ENCODE measurements at regions not wholly inside any gene's neighbourhood (a gene's known extent, or its start where the extent isn't known, plus 50 kb on each side); places are given as distances from the start of the nearest gene placed in this dataset.
"Not testable (repeated sequence)": the region's sequence is repeated elsewhere in the genome, so short reads cannot be mapped to it uniquely, and the experiment has no call there.

DNA sequence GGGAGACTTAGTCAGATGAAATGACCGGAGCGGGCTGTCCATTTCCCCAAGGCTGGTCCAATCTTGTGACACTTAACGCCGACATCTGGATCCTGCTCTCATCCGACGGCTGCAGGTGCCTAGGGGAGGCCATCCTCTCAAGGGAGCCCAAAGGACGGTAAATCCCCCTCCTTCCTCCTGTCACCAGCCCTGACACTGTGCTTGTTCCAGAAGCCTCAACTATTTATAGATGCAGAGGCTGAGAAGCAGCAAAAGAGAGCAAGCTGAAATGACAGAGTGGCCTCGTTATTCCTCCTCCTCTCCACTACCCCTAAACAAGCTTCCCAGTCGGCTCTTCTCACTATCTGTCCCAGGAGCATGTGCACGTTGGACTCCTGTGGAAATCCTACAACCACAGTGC is 533.7 kb downstream of the LIG4 start:
- DNase-seq (ENCODE audit: low read depth in 2 of 2, low spot score in 1 of 2) = no peak

DNA sequence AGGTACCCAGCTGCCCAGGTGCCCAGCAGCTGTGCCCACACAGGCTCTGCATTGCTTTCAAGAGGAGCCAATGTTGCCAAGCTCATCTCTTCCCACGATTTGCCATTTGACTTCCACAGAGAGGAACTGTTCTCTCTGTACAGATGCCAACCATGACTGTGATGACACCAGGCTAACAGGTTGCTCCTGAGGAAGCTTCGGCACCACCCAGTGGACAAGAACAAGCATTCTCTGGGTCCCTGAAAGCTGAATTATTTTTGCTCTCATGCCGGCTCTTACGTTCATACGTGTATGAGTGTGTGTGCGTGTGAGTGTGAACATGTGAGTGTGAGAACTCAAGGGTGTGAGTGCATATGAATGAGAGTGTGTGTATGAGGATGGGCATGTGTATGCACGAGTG is 535.2 kb downstream of the LIG4 start:
- no peak for DNase-seq (ENCODE audit: low read depth in 2 of 2, low spot score in 1 of 2)

GRCh38 chr13:107678075-107678689 is 537.2 kb downstream of the LIG4 start:
- DNase-seq (ENCODE audit: low read depth in 2 of 2, low spot score in 1 of 2) = no peak

DNA sequence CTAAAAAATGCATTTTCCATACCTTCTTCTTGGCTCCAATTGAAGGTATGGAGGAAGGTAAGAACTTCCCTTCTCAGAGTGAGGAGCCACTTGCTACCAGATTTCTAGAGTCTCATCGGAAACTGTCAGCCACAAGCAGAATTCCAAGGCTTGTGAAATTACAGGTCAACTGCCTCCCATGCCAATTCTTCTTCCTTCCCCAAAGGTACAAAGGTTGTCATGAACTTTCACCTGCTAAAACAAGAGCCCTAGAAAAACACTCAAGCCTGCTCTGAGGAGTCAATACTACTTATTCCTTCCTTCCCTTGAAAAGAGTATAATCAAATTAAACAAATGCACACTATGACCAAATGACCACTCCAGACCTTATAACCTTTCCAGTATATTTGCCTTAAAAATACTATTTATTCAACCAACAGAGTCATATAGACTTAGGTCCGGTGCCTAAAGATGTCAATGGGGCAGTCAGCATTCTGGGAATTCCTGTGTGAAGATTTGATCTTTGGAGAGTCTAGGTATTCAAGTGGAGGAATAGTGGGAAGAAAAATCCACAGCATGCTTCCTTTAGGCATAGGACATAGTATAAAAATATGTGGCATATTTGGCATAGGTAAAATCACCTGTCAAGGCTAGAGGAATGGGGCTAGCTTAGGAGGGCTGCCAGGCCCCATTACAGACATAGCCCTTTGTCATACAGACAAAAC is 539.3 kb downstream of the LIG4 start:
- no peak for DNase-seq (ENCODE audit: low read depth in 2 of 2, low spot score in 1 of 2)

DNA sequence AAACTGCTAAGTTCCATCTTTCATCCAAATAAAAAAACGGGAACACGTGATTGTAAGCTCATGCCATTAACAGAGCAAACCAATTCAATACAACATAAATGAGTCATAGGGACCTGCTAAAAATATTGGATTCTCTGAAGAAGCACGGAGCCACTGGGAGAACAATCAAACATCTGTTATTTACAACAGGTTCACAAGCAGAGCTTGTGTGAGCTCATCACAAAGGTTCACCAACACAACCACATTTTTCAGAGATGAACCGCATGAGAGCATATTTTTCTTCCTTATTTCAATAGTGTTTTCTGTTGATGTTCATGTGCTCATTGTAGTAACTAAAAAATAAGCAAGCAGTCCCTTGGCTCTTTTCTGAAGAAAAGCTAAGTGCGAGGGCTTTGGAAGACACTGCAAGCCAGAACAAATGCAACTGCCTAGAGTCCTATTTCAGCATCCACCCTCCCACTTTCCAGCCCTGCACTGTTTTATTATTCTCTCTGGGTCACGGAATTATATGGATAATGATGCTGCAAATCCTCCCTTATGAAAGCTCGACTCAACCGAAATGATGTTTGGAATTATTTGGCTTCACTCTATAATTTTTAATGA is 545.8 kb downstream of the LIG4 start:
- no peak for DNase-seq (ENCODE audit: low read depth in 2 of 2, low spot score in 1 of 2)

DNA sequence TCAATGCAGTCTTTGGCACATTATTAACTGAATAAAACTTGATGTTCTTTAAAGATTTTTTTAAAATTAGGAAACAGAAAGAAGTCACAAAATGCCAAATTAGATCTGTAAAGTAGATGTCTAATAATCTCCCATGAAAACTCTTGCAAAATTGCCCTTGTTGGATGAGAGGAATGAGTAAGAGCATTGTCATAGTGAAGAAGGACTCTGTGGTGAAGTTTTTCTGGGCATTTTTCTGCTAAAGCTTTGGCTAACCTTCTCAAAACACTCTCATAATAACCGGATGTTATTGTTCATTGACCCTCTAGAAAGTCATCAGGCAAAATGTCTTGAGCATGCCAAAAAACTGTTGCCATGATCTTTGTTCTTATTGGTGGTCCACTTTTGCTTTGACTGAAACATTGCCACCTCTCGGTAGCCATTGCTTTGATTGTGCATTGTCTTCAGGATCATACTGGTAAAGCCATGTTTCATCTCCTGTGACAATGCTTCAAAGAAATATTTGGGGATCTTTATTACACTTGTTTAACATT is 549.3 kb downstream of the LIG4 start:
- DNase-seq (ENCODE audit: low read depth in 2 of 2, low spot score in 1 of 2) = no peak

DNA sequence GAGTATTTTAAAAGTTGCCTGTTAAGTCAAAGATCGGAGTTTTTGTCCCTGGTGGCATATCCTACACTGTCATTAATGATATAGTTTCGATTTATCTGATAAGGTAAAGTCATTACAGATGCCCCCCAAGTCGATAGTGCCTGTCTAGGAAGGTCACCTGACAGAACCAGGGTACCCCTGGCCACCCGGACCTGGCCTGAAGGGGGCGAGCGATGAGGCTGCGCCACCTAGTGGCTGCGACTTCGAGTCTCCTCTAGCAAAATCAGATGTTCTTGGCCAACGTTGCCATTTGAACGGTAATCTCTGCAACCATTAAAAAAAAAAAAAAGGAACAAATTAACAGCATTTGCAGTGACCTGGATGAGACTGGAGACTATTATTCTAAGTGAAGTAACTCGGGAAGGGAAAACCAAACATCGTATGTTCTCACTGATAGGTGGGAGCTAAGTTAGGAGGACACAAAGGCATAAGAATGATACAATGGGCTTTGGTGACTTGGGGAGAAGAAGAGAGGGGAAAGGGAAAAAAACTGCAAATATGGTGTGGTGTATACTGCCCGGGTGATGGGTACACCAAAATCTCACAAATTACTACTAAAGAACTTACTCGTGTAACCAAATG is 565.1 kb downstream of the LIG4 start:
- DNase-seq (ENCODE audit: low read depth in 2 of 2, low spot score in 1 of 2) = no peak

- no peak for DNase-seq (ENCODE audit: low read depth in 2 of 2, low spot score in 1 of 2)
Observed at GRCh38 chr13:107649079-107649478, 566.3 kb downstream of the LIG4 start.

DNA sequence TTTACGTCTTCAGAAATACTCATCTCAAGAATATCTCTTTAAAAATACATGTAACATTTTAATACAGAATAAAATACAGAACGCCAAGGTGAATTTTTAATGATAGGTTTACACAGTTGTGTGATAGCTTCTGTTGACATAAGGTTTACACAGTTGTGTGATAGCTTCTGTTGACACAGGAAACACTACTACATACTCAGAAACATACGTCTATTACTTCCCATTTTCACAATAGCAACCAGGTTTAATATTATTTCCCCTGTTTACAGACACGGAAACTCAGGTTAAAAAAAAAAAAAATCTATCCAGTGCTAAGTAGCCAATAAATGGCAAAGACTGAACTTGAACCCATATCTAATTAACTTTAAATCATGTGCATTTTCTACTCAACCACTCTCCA is 571.2 kb downstream of the LIG4 start:
- DNase-seq (ENCODE audit: low read depth in 2 of 2, low spot score in 1 of 2) = no peak

GRCh38 chr13:107643615-107644014 is 571.7 kb downstream of the LIG4 start:
- DNase-seq (ENCODE audit: low read depth in 2 of 2, low spot score in 1 of 2) = no peak

DNA sequence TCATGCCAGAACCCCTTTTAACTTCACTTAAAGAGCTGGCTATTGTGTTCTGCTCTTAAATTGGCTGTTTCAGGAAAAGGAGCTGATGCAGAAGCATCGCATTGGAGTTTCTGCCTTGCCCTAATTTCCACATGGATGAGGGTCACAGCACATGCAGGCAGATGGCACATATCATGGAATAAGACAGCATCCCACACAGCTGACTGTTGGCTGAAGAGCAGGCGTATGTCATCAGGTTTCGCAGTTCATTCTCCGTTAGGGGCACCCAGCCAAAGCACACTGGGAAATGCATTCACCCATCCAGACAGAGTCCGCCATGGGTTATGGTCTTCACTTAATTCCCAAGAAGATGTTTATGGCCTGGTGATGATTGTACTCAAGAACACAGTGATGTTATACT is 572.5 kb downstream of the LIG4 start:
- DNase-seq (ENCODE audit: low read depth in 2 of 2, low spot score in 1 of 2) = no peak

DNA sequence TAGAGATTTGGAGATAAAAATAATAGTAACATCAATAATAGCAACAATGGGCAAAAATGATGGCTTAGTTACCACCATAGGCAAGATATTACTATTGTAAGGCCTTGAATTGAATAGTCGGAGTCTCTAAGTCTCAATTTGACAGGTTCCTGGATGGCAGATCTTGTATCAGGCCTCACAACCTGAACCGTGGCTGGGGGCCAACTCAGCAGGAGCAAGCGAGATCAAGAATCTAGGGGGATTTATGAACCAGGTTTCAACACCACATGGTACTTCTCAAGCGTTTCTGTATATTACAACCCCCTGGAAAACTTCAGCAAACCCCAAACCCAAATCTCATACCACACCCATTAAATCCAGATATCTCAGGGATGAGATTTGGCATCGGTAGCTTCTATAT is 573.8 kb downstream of the LIG4 start:
- DNase-seq (ENCODE audit: low read depth in 2 of 2, low spot score in 1 of 2) = no peak

- DNase-seq (ENCODE audit: low read depth in 2 of 2, low spot score in 1 of 2) = no peak
Observed at GRCh38 chr13:107625648-107626047, 589.7 kb downstream of the LIG4 start.

GRCh38 chr13:107617527-107617926 is 597.8 kb downstream of the LIG4 start:
- DNase-seq (ENCODE audit: low read depth in 2 of 2, low spot score in 1 of 2) = no peak

- no peak for DNase-seq (ENCODE audit: low read depth in 2 of 2, low spot score in 1 of 2)
Observed at GRCh38 chr13:107612376-107612775, 603.0 kb downstream of the LIG4 start.

DNA sequence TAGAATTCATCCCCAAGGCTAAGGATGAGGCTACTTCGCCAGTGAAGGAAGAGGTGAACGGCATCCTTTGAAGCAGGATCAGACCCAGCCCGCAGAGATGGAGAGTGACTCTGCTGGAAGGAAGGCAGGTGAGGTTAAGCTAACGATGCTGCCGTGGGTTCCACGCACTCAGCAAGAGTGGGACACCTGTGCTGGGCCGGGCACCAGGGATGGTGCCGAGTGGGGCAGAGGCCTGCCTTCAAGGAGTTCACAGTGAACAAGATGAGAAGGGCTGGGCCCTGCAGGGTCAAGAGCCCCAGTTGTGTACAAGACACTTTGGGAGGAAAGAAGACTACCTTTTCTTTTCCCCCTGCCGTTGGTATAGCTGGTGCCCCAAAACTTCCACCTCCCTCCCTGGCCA is 606.6 kb downstream of the LIG4 start:
- DNase-seq (ENCODE audit: low read depth in 2 of 2, low spot score in 1 of 2) = no peak

- DNase-seq (ENCODE audit: low read depth in 2 of 2, low spot score in 1 of 2) = no peak
Observed at GRCh38 chr13:107600971-107601370, 614.4 kb downstream of the LIG4 start.

GRCh38 chr13:107596306-107596705 is 619.0 kb downstream of the LIG4 start:
- DNase-seq (ENCODE audit: low read depth in 2 of 2, low spot score in 1 of 2) = not testable (repeated sequence)

DNA sequence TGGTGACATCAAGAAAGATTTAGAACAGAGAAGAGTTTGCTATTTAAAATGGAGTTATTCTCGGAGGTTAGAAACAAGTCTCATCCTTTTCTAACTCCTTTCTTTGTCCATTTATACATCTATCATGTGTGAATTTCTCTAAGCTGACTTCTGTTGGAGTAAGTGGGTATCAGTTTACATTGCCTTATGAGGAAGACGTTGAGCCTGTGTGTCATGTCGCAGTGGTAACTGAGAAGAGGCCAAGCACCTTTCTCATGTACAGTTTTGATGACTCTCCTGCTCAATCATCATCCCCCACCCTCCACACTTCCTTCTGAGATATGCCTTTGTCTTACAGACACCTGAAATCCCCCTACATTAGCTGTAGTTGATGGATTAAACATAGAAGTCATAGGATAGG is 624.8 kb downstream of the LIG4 start:
- no peak for DNase-seq (ENCODE audit: low read depth in 2 of 2, low spot score in 1 of 2)

GRCh38 chr13:107587681-107588080 is 627.7 kb downstream of the LIG4 start:
- no peak for DNase-seq (ENCODE audit: low read depth in 2 of 2, low spot score in 1 of 2)

GRCh38 chr13:107586216-107586615 is 629.1 kb downstream of the LIG4 start:
- DNase-seq (ENCODE audit: low read depth in 2 of 2, low spot score in 1 of 2) = no peak
